H9 (cell line): ENCODE measurements at regions not wholly inside any gene's neighbourhood (a gene's known extent, or its start where the extent isn't known, plus 50 kb on each side); places are given as distances from the start of the nearest gene placed in this dataset.

ENCODE experiments used
- DNase-seq: peaks from one replicate; pipeline ENCODE4 v3.0.0-alpha.2; 2017
- H2AFZ ChIP-seq: one replicate; pipeline ENCODE4 v1.6.1; 2013; ENCODE audit warnings: mild to moderate bottlenecking, low read length, control low read depth, moderate library complexity
- H2AK5ac ChIP-seq: 2 replicates; pipeline ENCODE4 v1.6.1; 2013; ENCODE audit warnings: low read length, control low read depth, mixed read lengths; ENCODE audit not compliant: insufficient read length
- H2BK120ac ChIP-seq: one replicate; pipeline ENCODE4 v1.6.1; 2013; ENCODE audit warnings: low read depth, mild to moderate bottlenecking, low read length, control low read depth, inconsistent platforms; ENCODE audit not compliant: poor library complexity, severe bottlenecking
- H2BK12ac ChIP-seq: 2 replicates; pipeline ENCODE4 v1.6.1; 2013; ENCODE audit warnings: low read length, control low read depth, mixed read lengths, low read depth; ENCODE audit not compliant: insufficient read length
- H2BK15ac ChIP-seq: 2 replicates; pipeline ENCODE4 v1.6.1; 2013; ENCODE audit warnings: low read depth, low read length, control low read depth
- H2BK20ac ChIP-seq: one replicate; pipeline ENCODE4 v1.6.1; 2013; ENCODE audit warnings: low read depth, mild to moderate bottlenecking, low read length, control low read depth, inconsistent platforms; ENCODE audit not compliant: poor library complexity, severe bottlenecking
- H2BK5ac ChIP-seq: 2 replicates; pipeline ENCODE4 v1.6.1; 2013; ENCODE audit warnings: low read length, control low read depth, mixed read lengths; ENCODE audit not compliant: insufficient read length
- H3K14ac ChIP-seq: 2 replicates; pipeline ENCODE4 v1.6.1; 2013; ENCODE audit warnings: low read length, control low read depth; ENCODE audit not compliant: insufficient read depth
- H3K18ac ChIP-seq: 2 replicates; pipeline ENCODE4 v1.6.1; 2013; ENCODE audit warnings: low read depth, mild to moderate bottlenecking, mixed read lengths, low read length, control low read depth; ENCODE audit not compliant: insufficient read length
- H3K23ac ChIP-seq: 2 replicates; pipeline ENCODE4 v1.6.1; 2013; ENCODE audit warnings: low read length, control low read depth, mixed read lengths, low read depth; ENCODE audit not compliant: insufficient read length
- H3K23me2 ChIP-seq: 2 replicates; pipeline ENCODE4 v1.6.1; 2013; ENCODE audit warnings: low read depth, mild to moderate bottlenecking, mixed read lengths, low read length, control low read depth; ENCODE audit not compliant: insufficient read length, poor library complexity, severe bottlenecking
- H3K27ac ChIP-seq: 2 replicates; pipeline ENCODE4 v1.5.1; 2013; ENCODE audit warnings: low read length, control low read depth, mixed read lengths, low read depth; ENCODE audit not compliant: insufficient read length
- H3K27me3 ChIP-seq: 2 replicates; pipeline ENCODE4 v1.6.1; 2013; ENCODE audit warnings: low read length, control low read depth, inconsistent platforms; ENCODE audit not compliant: insufficient read depth
- H3K4ac ChIP-seq: 2 replicates; pipeline ENCODE4 v1.6.1; 2013; ENCODE audit warnings: low read depth, mild to moderate bottlenecking, control low read depth, inconsistent platforms, low read length, moderate library complexity
- H3K4me1 ChIP-seq: 2 replicates; pipeline ENCODE4 v1.6.1; 2013; ENCODE audit warnings: low read length, control low read depth, inconsistent platforms; ENCODE audit not compliant: insufficient read depth
- H3K4me2 ChIP-seq: 2 replicates; pipeline ENCODE4 v1.6.1; 2013; ENCODE audit warnings: low read length, control low read depth, mixed read lengths; ENCODE audit not compliant: insufficient read length, insufficient read depth
- H3K56ac ChIP-seq: 2 replicates; pipeline ENCODE4 v1.6.1; 2013; ENCODE audit warnings: low read depth, mild to moderate bottlenecking, mixed read lengths, low read length, control low read depth; ENCODE audit not compliant: insufficient read length
- H3K79me1 ChIP-seq: 2 replicates; pipeline ENCODE4 v1.6.1; 2013; ENCODE audit warnings: low read depth, mild to moderate bottlenecking, moderate library complexity, low read length, control low read depth, inconsistent platforms; ENCODE audit not compliant: insufficient read depth, poor library complexity, severe bottlenecking
- H3K79me2 ChIP-seq: 2 replicates; pipeline ENCODE4 v1.6.1; 2013; ENCODE audit warnings: low read length, control low read depth, inconsistent platforms; ENCODE audit not compliant: insufficient read depth
- H3K9ac ChIP-seq: 2 replicates; pipeline ENCODE4 v1.6.1; 2013; ENCODE audit warnings: low read length, control low read depth, mixed read lengths; ENCODE audit not compliant: insufficient read length; ENCODE audit errors: extremely low read depth
- H3K9me3 ChIP-seq: one replicate; pipeline ENCODE4 v1.6.1; 2013; ENCODE audit warnings: low read depth, low read length, inconsistent platforms; ENCODE audit not compliant: control insufficient read depth
- H3T11ph ChIP-seq: one replicate; pipeline ENCODE4 v1.6.1; 2013; ENCODE audit warnings: mild to moderate bottlenecking, low read length, control low read depth, inconsistent platforms
- H4K20me1 ChIP-seq: one replicate; pipeline ENCODE4 v1.6.1; 2013; ENCODE audit not compliant: control insufficient read depth, insufficient read length, insufficient read depth
- H4K5ac ChIP-seq: 2 replicates; pipeline ENCODE4 v1.6.1; 2013; ENCODE audit warnings: low read depth, mild to moderate bottlenecking, mixed read lengths, low read length, control low read depth; ENCODE audit not compliant: insufficient read length
- H4K8ac ChIP-seq: replicated peaks from 2 replicates; pipeline ENCODE4 v1.6.1; 2013; ENCODE audit warnings: low read length, control low read depth, mixed read lengths, low read depth; ENCODE audit not compliant: insufficient read length
- H4K91ac ChIP-seq: 2 replicates; pipeline ENCODE4 v1.6.1; 2013; ENCODE audit warnings: low read depth, mild to moderate bottlenecking, moderate library complexity, mixed read lengths, low read length, control low read depth; ENCODE audit not compliant: insufficient read length
- H3K27ac Mint-ChIP-seq, 3 experiments: 2 replicates in 2 of 3; 3 replicates in 1 of 3; pipeline ENCODE4 v1.8.0; 2020 to 2021; ENCODE audit warnings: mixed read lengths in 3 of 3, mild to moderate bottlenecking in 1 of 3, moderate library complexity in 1 of 3
- H3K27me3 Mint-ChIP-seq: 2 replicates; pipeline ENCODE4 v1.8.0; 2021; ENCODE audit warnings: low read depth, mild to moderate bottlenecking, moderate library complexity, mixed read lengths
- H3K36me3 Mint-ChIP-seq, 3 experiments: 2 replicates in 2 of 3; 3 replicates in 1 of 3; pipeline ENCODE4 v1.8.0; 2020 to 2021; ENCODE audit warnings: low read depth in 3 of 3, mixed read lengths in 3 of 3; ENCODE audit not compliant: insufficient read depth in 1 of 3
- H3K4me1 Mint-ChIP-seq, 2 experiments: 2 replicates each; pipeline ENCODE4 v1.8.0; 2020; ENCODE audit warnings: mixed read lengths in 2 of 2
- H3K4me3 Mint-ChIP-seq, 2 experiments: 2 replicates in 1 of 2; 3 replicates in 1 of 2; pipeline ENCODE4 v1.8.0; 2020 to 2021; ENCODE audit warnings: mild to moderate bottlenecking in 2 of 2, mixed read lengths in 2 of 2, moderate library complexity in 1 of 2
- H3K9me3 Mint-ChIP-seq, 2 experiments: 2 replicates in 1 of 2; 3 replicates in 1 of 2; pipeline ENCODE4 v1.8.0; 2020; ENCODE audit warnings: mild to moderate bottlenecking in 2 of 2, mixed read lengths in 2 of 2, moderate library complexity in 1 of 2
- WGBS: extraction: QIAGEN DNeasy Blood & Tissue Kit; methylation state at CpG from one replicate; pipeline ENCODE4 v1.1.7; 2013; ENCODE audit warnings: missing lambda C conversion rate, low lambda C conversion rate, mixed read lengths; ENCODE audit not compliant: insufficient read length; ENCODE audit errors: extremely low coverage; 5-methylcytosine and 5-hydroxymethylcytosine counted together
- TF ChIP-seq, protein P1 (sequence below): fragments of 200-600 bp; sonication (generic); conservative IDR thresholded peaks from 3 replicates; pipeline ENCODE4 v1.8.0; 2021; ENCODE audit warnings: antibody characterized with exemption, mild to moderate bottlenecking

- no peaks in the 10 kb centered on the region for H3K79me2 ChIP-seq
- no peak overlapping the region for H4K91ac ChIP-seq
- no peaks in the 10 kb centered on the region for H3K27me3 Mint-ChIP-seq
- H3K4me1 ChIP-seq: no peaks in the 10 kb centered on the region
- no peak overlapping the region for H3K56ac ChIP-seq
- H3K36me3 Mint-ChIP-seq: peaks cover 5 to 32% (median 8%) of the 10 kb centered on the region in 3 experiments; a peak in 5 of 7 replicates
- H2BK12ac ChIP-seq: no peak overlapping the region
- H2BK120ac ChIP-seq: no peak overlapping the region
- no peak overlapping the region for H2AK5ac ChIP-seq
- no peak overlapping the region for H3K27ac ChIP-seq
- H3K14ac ChIP-seq: no peak overlapping the region
- no peak overlapping the region for H3K4me2 ChIP-seq
- H3K9me3 Mint-ChIP-seq: peaks cover 19 to 23% of the 10 kb centered on the region in 2 experiments
- TF ChIP-seq, protein P1, sequence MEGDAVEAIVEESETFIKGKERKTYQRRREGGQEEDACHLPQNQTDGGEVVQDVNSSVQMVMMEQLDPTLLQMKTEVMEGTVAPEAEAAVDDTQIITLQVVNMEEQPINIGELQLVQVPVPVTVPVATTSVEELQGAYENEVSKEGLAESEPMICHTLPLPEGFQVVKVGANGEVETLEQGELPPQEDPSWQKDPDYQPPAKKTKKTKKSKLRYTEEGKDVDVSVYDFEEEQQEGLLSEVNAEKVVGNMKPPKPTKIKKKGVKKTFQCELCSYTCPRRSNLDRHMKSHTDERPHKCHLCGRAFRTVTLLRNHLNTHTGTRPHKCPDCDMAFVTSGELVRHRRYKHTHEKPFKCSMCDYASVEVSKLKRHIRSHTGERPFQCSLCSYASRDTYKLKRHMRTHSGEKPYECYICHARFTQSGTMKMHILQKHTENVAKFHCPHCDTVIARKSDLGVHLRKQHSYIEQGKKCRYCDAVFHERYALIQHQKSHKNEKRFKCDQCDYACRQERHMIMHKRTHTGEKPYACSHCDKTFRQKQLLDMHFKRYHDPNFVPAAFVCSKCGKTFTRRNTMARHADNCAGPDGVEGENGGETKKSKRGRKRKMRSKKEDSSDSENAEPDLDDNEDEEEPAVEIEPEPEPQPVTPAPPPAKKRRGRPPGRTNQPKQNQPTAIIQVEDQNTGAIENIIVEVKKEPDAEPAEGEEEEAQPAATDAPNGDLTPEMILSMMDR: no peak
- peaks cover 14 to 16% of the 10 kb centered on the region in 2 experiments for H3K4me1 Mint-ChIP-seq
- no peak overlapping the region for H2AFZ ChIP-seq
- no CpG with 5 or more reads among the region's 1 CpG for WGBS
- no peak overlapping the region for H3K4ac ChIP-seq
- no peak overlapping the region for H2BK5ac ChIP-seq
- no peak overlapping the region for H2BK15ac ChIP-seq
- H3K27me3 ChIP-seq: no peaks in the 10 kb centered on the region
- no peak overlapping the region for H3K4me3 Mint-ChIP-seq
- H2BK20ac ChIP-seq: no peak overlapping the region
- H4K20me1 ChIP-seq: no peaks in the 10 kb centered on the region
- H3K9me3 ChIP-seq: no peaks in the 10 kb centered on the region
- peak overlapping the region in 2 of 3 experiments; percentile 15 to 79; a peak in 1 of 7 replicates for H3K27ac Mint-ChIP-seq
- no peak overlapping the region for H3K23ac ChIP-seq
- no peaks in the 10 kb centered on the region for H3K23me2 ChIP-seq
- no peak for DNase-seq
- H4K8ac ChIP-seq: no peak overlapping the region
- H3K18ac ChIP-seq: no peak overlapping the region
- H3T11ph ChIP-seq: no peak overlapping the region
- H4K5ac ChIP-seq: no peak overlapping the region
- no peak overlapping the region for H3K9ac ChIP-seq
- no peaks in the 10 kb centered on the region for H3K79me1 ChIP-seq
These were observed 144.7 kb upstream of the CREB1 start for GRCh38 chr2:207385076-207385475.
